A549 (cell line): ENCODE measurements at regions not wholly inside any gene's neighbourhood (a gene's known extent, or its start where the extent isn't known, plus 50 kb on each side); places are given as distances from the start of the nearest gene placed in this dataset.
"Not testable (repeated sequence)": the region's sequence is repeated elsewhere in the genome, so short reads cannot be mapped to it uniquely, and the experiment has no call there.

ENCODE experiments used
- ATAC-seq, 2 experiments: fragments of 200-7000 bp in 1 of 2; fragments of >200 bp in 1 of 2; cut with Nextera tagmentation in 1 of 2; cut with Tn5 transposase in 1 of 2; 3 replicates each; pipeline versions ENCODE4 v1.8.0 to v1.9.1; 2018 to 2020; ENCODE audit warnings: mild to moderate bottlenecking in 1 of 2, moderate library complexity in 1 of 2
- CTCF ChIA-PET: fragments of 300-600 bp; sonication (Branson Sonifier 250); formaldehyde crosslinking; extraction: SDS; loops from one replicate; lab custom pipeline; 2021; ENCODE audit warnings: antibody characterized with exemption, inconsistent platforms; lab: Yijun Ruan, JAX
- POLR2A ChIA-PET: fragments of 350-600 bp; formaldehyde crosslinking; extraction: SDS; loops from one replicate; lab custom pipeline; 2021; ENCODE audit warnings: antibody characterized with exemption, inconsistent platforms; lab: Yijun Ruan, JAX
- DNase-seq, 2 experiments: peaks; one replicate each; pipeline versions ENCODE4 v3.0.0 to v3.0.0-alpha.2; 2011 to 2016; ENCODE audit warnings: low read depth in 1 of 2, low spot score in 1 of 2
- FAIRE-seq: peaks from 2 replicates; lab custom pipeline; 2011; peaks lifted over from hg19 to GRCh38; lab: Jason Lieb, UNC
- H3K27ac ChIP-seq, 2 experiments: fragments of >200 bp; sonication (Bioruptor Twin); formaldehyde crosslinking; 3 replicates each; pipeline ENCODE4 v1.5.1; 2016 to 2017
- H3K4me1 ChIP-seq: fragments of >200 bp; sonication (Bioruptor Twin); formaldehyde crosslinking; 3 replicates; pipeline ENCODE4 v1.6.1; 2016
- H3K4me2 ChIP-seq: fragments of >200 bp; sonication (Bioruptor Twin); formaldehyde crosslinking; 3 replicates; pipeline ENCODE4 v1.6.1; 2016
- H3K4me3 ChIP-seq: fragments of >200 bp; sonication (Bioruptor Twin); formaldehyde crosslinking; 3 replicates; pipeline ENCODE4 v1.5.1; 2016
- H3K9me3 ChIP-seq: fragments of >200 bp; sonication (Bioruptor Twin); formaldehyde crosslinking; 3 replicates; pipeline ENCODE4 v1.6.1; 2016
- CBX2 ChIP-seq: fragments of 200-600 bp; sonication (generic); IDR thresholded peaks from 2 replicates; pipeline ENCODE4 v1.6.1; 2016; ENCODE audit warnings: low read depth, mild to moderate bottlenecking, borderline replicate concordance
- EHMT2 ChIP-seq: fragments of 200-600 bp; sonication (generic); IDR thresholded peaks from 2 replicates; pipeline ENCODE4 v1.6.1; 2016; ENCODE audit warnings: antibody characterized with exemption, low read depth, mild to moderate bottlenecking, moderate library complexity
- EP300 ChIP-seq, 2 experiments: fragments of >200 bp; sonication (Bioruptor Twin); formaldehyde crosslinking; IDR thresholded peaks; 2 replicates in 1 of 2; 3 replicates in 1 of 2; pipeline ENCODE4 v1.6.1; 2016 to 2017
- FOSL2 ChIP-seq, 2 experiments: fragments of 450-650 bp in 1 of 2; fragments of >200 bp in 1 of 2; sonication (Bioruptor Twin) in 1 of 2; formaldehyde crosslinking; IDR thresholded peaks; 2 replicates each; pipeline versions ENCODE4 v1.5.0 to v1.6.1; 2016 to 2020; ENCODE audit warnings: mild to moderate bottlenecking in 1 of 2, moderate library complexity in 1 of 2
- HOXA7 ChIP-seq: fragments of 250-450 bp; sonication (Bioruptor Pico); IDR thresholded peaks from 2 replicates; pipeline ENCODE4 v1.5.0; 2020; ENCODE audit warnings: mild to moderate bottlenecking, moderate library complexity
- JUN ChIP-seq, 2 experiments: fragments of >200 bp; sonication (Bioruptor Twin); formaldehyde crosslinking; IDR thresholded peaks; 2 replicates in 1 of 2; 3 replicates in 1 of 2; pipeline ENCODE4 v1.6.1; 2016 to 2017
- JUNB ChIP-seq: fragments of >200 bp; sonication (Bioruptor Twin); formaldehyde crosslinking; IDR thresholded peaks from 2 replicates; pipeline ENCODE4 v1.6.1; 2016
- MAX ChIP-seq: IDR thresholded peaks from 2 replicates; pipeline ENCODE4 v1.6.1; 2012
- NR3C1 ChIP-seq: fragments of >200 bp; sonication (Bioruptor Twin); formaldehyde crosslinking; IDR thresholded peaks from 3 replicates; pipeline ENCODE4 v1.6.1; 2017
- PHF8 ChIP-seq: fragments of 200-600 bp; sonication (generic); IDR thresholded peaks from 2 replicates; pipeline ENCODE4 v1.6.1; 2016; ENCODE audit warnings: low read depth, mild to moderate bottlenecking, antibody characterized with exemption, moderate library complexity, borderline replicate concordance
- RFX5 ChIP-seq: fragments of 450-650 bp; IDR thresholded peaks from 2 replicates; pipeline ENCODE4 v1.7.1; 2014; ENCODE audit warnings: antibody characterized with exemption, mild to moderate bottlenecking, moderate library complexity
- RNF2 ChIP-seq: fragments of 200-600 bp; sonication (generic); IDR thresholded peaks from 2 replicates; pipeline ENCODE4 v1.6.1; 2016; ENCODE audit warnings: low read depth, mild to moderate bottlenecking, antibody characterized with exemption, moderate library complexity, borderline replicate concordance
- SMC3 ChIP-seq: fragments of >200 bp; sonication (Bioruptor Twin); formaldehyde crosslinking; IDR thresholded peaks from 3 replicates; pipeline ENCODE4 v1.6.1; 2018; ENCODE audit warnings: inconsistent platforms
- USF2 ChIP-seq: fragments of 450-650 bp; IDR thresholded peaks from 2 replicates; pipeline ENCODE4 v1.6.1; 2014; ENCODE audit warnings: antibody characterized with exemption
- ZFP36 ChIP-seq: fragments of 450-650 bp; IDR thresholded peaks from 2 replicates; pipeline ENCODE4 v1.6.1; 2014; ENCODE audit warnings: borderline replicate concordance; ENCODE audit not compliant: partially characterized antibody
- ZNF302 ChIP-seq: fragments of 250-450 bp; sonication (Bioruptor Pico); IDR thresholded peaks from 2 replicates; pipeline ENCODE4 v1.9.0; 2021; ENCODE audit warnings: inconsistent platforms, mild to moderate bottlenecking, moderate library complexity
- WGBS: methylation state at CpG from one replicate; pipeline ENCODE4 v1.1.6; 2017; ENCODE audit errors: missing lambda C conversion rate; 5-methylcytosine and 5-hydroxymethylcytosine counted together
- TF ChIP-seq, protein P1 (sequence below): fragments of 150-350 bp; IDR thresholded peaks from 2 replicates; pipeline ENCODE4 v1.6.1; 2014; ENCODE audit warnings: low read depth, mild to moderate bottlenecking, low read length
- TF ChIP-seq, protein P2 (sequence below): fragments of >200 bp; sonication (Bioruptor Twin); formaldehyde crosslinking; IDR thresholded peaks from 3 replicates; pipeline ENCODE4 v1.5.1; 2016

GRCh38 chr9:100652850-100653249, 75.0 kb downstream of the CAVIN4 start:
- Histone ChIP-seq H3K4me3 (no peak overlapping the region), H3K27ac (no peak overlapping the region), H3K9me3 (peaks cover 2% of the 10 kb centered on the region; the same call in 1 of the 3 replicates), H3K4me1 (no peaks in the 10 kb centered on the region), H3K4me2 (no peak overlapping the region)
- WGBS = 2% methylated on average over 4 of the region's 4 CpGs
- ATAC-seq = no peak
- ChIA-PET POLR2A (no interaction called here), CTCF (no interaction called here)
- TF ChIP-seq CBX2 (no peak), PHF8 (no peak)
- DNase-seq = no peak
- FAIRE-seq = no peak

DNA sequence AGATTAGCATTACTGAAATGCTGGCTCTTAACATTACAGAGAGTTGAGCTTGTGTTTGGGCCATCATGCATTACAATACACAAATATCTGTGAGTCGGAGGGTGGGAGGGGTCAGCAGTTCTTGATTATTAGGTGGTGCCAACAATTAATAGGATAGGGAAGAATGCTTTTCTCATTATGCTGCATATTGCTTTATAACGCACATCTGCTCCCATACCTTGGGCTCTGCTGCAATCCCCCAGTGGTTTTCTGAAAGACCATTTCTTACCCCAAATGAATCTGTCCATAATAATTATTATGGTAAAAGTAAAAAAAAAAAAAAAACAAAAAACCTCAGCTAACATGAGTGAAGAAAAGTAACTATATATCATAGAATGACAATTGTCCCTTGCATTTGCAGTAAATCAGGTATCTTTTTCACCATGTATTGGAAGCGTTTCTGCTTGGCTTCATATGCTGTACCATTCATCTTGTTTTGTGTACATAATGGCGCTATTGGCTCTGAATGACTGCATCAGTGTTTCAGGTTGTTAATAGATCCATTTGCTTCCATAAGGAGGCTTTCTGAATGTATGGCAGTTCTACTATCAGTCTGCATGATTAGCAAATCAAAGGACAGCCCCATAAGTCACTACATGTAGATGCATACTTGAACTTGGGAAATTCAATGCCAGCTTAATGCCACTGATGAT, 75.9 kb downstream of the CAVIN4 start:
- FAIRE-seq (no peak), ATAC-seq (no peak), DNase-seq (no peak)
- TF ChIP-seq SMC3 = no peak
- TF ChIP-seq JUNB = no peak
- TF ChIP-seq EHMT2 = no peak
- no peak for TF ChIP-seq ZFP36
- TF ChIP-seq, protein P1, sequence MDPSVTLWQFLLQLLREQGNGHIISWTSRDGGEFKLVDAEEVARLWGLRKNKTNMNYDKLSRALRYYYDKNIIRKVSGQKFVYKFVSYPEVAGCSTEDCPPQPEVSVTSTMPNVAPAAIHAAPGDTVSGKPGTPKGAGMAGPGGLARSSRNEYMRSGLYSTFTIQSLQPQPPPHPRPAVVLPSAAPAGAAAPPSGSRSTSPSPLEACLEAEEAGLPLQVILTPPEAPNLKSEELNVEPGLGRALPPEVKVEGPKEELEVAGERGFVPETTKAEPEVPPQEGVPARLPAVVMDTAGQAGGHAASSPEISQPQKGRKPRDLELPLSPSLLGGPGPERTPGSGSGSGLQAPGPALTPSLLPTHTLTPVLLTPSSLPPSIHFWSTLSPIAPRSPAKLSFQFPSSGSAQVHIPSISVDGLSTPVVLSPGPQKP = no peak
- TF ChIP-seq MAX = no peak
- no peak for TF ChIP-seq NR3C1
- no peak for TF ChIP-seq ZNF302 (CRISPR knock-in tag)
- no peak for TF ChIP-seq FOSL2 (IDR thresholded peaks at IDR 0.05)
- TF ChIP-seq FOSL2 (CRISPR knock-in tag; IDR thresholded peaks at IDR 0.05) = no peak
- TF ChIP-seq, protein P2, sequence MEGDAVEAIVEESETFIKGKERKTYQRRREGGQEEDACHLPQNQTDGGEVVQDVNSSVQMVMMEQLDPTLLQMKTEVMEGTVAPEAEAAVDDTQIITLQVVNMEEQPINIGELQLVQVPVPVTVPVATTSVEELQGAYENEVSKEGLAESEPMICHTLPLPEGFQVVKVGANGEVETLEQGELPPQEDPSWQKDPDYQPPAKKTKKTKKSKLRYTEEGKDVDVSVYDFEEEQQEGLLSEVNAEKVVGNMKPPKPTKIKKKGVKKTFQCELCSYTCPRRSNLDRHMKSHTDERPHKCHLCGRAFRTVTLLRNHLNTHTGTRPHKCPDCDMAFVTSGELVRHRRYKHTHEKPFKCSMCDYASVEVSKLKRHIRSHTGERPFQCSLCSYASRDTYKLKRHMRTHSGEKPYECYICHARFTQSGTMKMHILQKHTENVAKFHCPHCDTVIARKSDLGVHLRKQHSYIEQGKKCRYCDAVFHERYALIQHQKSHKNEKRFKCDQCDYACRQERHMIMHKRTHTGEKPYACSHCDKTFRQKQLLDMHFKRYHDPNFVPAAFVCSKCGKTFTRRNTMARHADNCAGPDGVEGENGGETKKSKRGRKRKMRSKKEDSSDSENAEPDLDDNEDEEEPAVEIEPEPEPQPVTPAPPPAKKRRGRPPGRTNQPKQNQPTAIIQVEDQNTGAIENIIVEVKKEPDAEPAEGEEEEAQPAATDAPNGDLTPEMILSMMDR = no peak
- no peak for TF ChIP-seq JUN (IDR thresholded peaks at IDR 0.05)
- no peak for TF ChIP-seq USF2
- TF ChIP-seq EP300 (IDR thresholded peaks at IDR 0.05) = no peak
- TF ChIP-seq HOXA7 (CRISPR knock-in tag) = no peak
- no peak for TF ChIP-seq RFX5
- no peak for TF ChIP-seq RNF2
- 2% methylated on average over 4 of the region's 4 CpGs for WGBS
- H3K4me3 ChIP-seq = no peak overlapping the region
- ChIA-PET POLR2A (no interaction called here), CTCF (no interaction called here)
- no peak overlapping the region for H3K27ac ChIP-seq
- H3K4me1 ChIP-seq = no peaks in the 10 kb centered on the region
- H3K4me2 ChIP-seq = no peak overlapping the region
- H3K9me3 ChIP-seq = peaks cover 2% of the 10 kb centered on the region; the same call in 1 of the 3 replicates

DNA sequence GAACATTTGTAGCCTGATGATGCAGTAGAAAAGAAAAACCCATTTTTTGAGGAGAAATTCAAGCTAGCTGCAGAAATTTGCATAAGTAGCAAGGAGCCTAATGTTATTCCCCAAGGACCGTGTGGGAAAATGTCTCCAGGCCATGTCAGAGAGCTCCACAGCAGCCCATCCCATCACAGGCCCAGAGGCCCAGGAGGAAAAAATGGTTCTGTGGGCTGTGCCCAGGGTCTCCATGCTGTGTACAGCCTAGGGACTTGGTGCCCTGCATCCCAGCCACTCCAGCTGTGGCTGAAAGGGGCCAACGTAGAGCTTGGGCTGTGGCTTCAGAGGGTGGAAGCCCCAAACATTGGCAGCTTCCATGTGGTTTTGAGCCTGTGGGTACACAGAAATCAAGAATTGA, 79.0 kb downstream of the CAVIN4 start:
- H3K9me3 ChIP-seq, ATAC-seq, POLR2A ChIA-PET, CTCF ChIA-PET, DNase-seq, FAIRE-seq, H3K27ac ChIP-seq, H3K4me1 ChIP-seq, H3K4me2 ChIP-seq, H3K4me3 ChIP-seq: not testable (repeated sequence)
- TF ChIP-seq ZFP36 = peak; percentile 90
- 0% methylated on average over 2 of the region's 2 CpGs for WGBS
